ENCODE measurements at regions not wholly inside any gene's neighbourhood (a gene's known extent, or its start where the extent isn't known, plus 50 kb on each side); places are given as distances from the start of the nearest gene placed in this dataset.

GRCh38 chr15:96066852-96067495 is 263.5 kb upstream of the NR2F2 start:
- DNase-seq (ENCODE audit: low read depth in 2 of 2): no peak

- DNase-seq (ENCODE audit: low read depth in 2 of 2): no peak
Measured at GRCh38 chr15:96067677-96068076, 262.8 kb upstream of the NR2F2 start.

GRCh38 chr15:96068897-96069296 is 261.6 kb upstream of the NR2F2 start:
- DNase-seq (ENCODE audit: low read depth in 2 of 2): no peak

GRCh38 chr15:96070636-96071035 is 259.9 kb upstream of the NR2F2 start:
- DNase-seq (ENCODE audit: low read depth in 2 of 2): no peak

- DNase-seq (ENCODE audit: low read depth in 2 of 2): no peak
Measured at GRCh38 chr15:96072821-96073220, 257.7 kb upstream of the NR2F2 start.

- DNase-seq (ENCODE audit: low read depth in 2 of 2): no peak
Measured at GRCh38 chr15:96073908-96074307, 256.6 kb upstream of the NR2F2 start.

- no peak for DNase-seq (ENCODE audit: low read depth in 2 of 2)
Measured at GRCh38 chr15:96075895-96076294, 254.6 kb upstream of the NR2F2 start.

- DNase-seq (ENCODE audit: low read depth in 2 of 2): no peak
Measured at GRCh38 chr15:96076350-96076749, 254.2 kb upstream of the NR2F2 start.

- DNase-seq (ENCODE audit: low read depth in 2 of 2): no peak
Measured at GRCh38 chr15:96079041-96079440, 251.5 kb upstream of the NR2F2 start.

GRCh38 chr15:96079882-96080281 is 250.6 kb upstream of the NR2F2 start:
- no peak for DNase-seq (ENCODE audit: low read depth in 2 of 2)

GRCh38 chr15:96086164-96086563 is 244.3 kb upstream of the NR2F2 start:
- peak in 1 of 2 donors; percentile 6 for DNase-seq (ENCODE audit: low read depth in 2 of 2)

GRCh38 chr15:96087180-96087884 is 243.2 kb upstream of the NR2F2 start:
- no peak for DNase-seq (ENCODE audit: low read depth in 2 of 2)

GRCh38 chr15:96088650-96089049 is 241.8 kb upstream of the NR2F2 start:
- no peak for DNase-seq (ENCODE audit: low read depth in 2 of 2)

- no peak for DNase-seq (ENCODE audit: low read depth in 2 of 2)
Measured at GRCh38 chr15:96089405-96090058, 241.0 kb upstream of the NR2F2 start.

- DNase-seq (ENCODE audit: low read depth in 2 of 2): no peak
Measured at GRCh38 chr15:96092186-96092585, 238.3 kb upstream of the NR2F2 start.

GRCh38 chr15:96093063-96093462 is 237.4 kb upstream of the NR2F2 start:
- DNase-seq (ENCODE audit: low read depth in 2 of 2): peak in 1 of 2 donors; percentile 4

GRCh38 chr15:96097661-96098060 is 232.8 kb upstream of the NR2F2 start:
- no peak for DNase-seq (ENCODE audit: low read depth in 2 of 2)

- no peak for DNase-seq (ENCODE audit: low read depth in 2 of 2)
Measured at GRCh38 chr15:96102631-96103030, 227.9 kb upstream of the NR2F2 start.

GRCh38 chr15:96106181-96106580 is 224.3 kb upstream of the NR2F2 start:
- no peak for DNase-seq (ENCODE audit: low read depth in 2 of 2)

- no peak for DNase-seq (ENCODE audit: low read depth in 2 of 2)
Measured at GRCh38 chr15:96106628-96107027, 223.9 kb upstream of the NR2F2 start.

- no peak for DNase-seq (ENCODE audit: low read depth in 2 of 2)
Measured at GRCh38 chr15:96107916-96108315, 222.6 kb upstream of the NR2F2 start.

GRCh38 chr15:96108405-96108804 is 222.1 kb upstream of the NR2F2 start:
- no peak for DNase-seq (ENCODE audit: low read depth in 2 of 2)

GRCh38 chr15:96109820-96110219 is 220.7 kb upstream of the NR2F2 start:
- no peak for DNase-seq (ENCODE audit: low read depth in 2 of 2)

Measured in dermis microvascular lymphatic vessel endothelial cell (primary cell).